GM12878 (cell line): ENCODE measurements at regions not wholly inside any gene's neighbourhood (a gene's known extent, or its start where the extent isn't known, plus 50 kb on each side); places are given as distances from the start of the nearest gene placed in this dataset.

Source experiments
- ATAC-seq: fragments of 200-7000 bp; cut with Tn5 transposase; 3 replicates; pipeline ENCODE4 v1.9.1; 2020; ENCODE audit warnings: mild to moderate bottlenecking, moderate library complexity
- BruUV-seq: library from RNA; stranded (reverse); fragments of 400-500 nt; replicated peaks from 2 replicates; lab custom pipeline; 2021; lab: Mats Ljungman, UMichigan
- CTCF ChIA-PET: fragments of 300-600 bp; sonication (Branson Sonifier 250); formaldehyde crosslinking; extraction: SDS; loops from one replicate; lab custom pipeline; 2021; ENCODE audit warnings: inconsistent platforms; lab: Yijun Ruan, JAX
- POLR2A ChIA-PET: fragments of 350-600 bp; formaldehyde crosslinking; extraction: SDS; loops from one replicate; lab custom pipeline; 2021; ENCODE audit warnings: inconsistent platforms; lab: Charles Lee
- RAD21 ChIA-PET: fragments of 300-600 bp; sonication (Branson Sonifier 250); formaldehyde crosslinking; loops from one replicate; lab custom pipeline; 2023; ENCODE audit warnings: antibody characterized with exemption; ENCODE audit not compliant: unreplicated experiment; lab: Charles Lee
- SMC1A ChIA-PET: fragments of 300-600 bp; sonication (Branson Sonifier 250); formaldehyde crosslinking; loops from one replicate; lab custom pipeline; 2023; ENCODE audit not compliant: unreplicated experiment, uncharacterized antibody; lab: Charles Lee
- DNase-seq: peaks from one replicate; pipeline ENCODE4 v3.0.0-alpha.2; 2011; ENCODE audit warnings: low read depth, low spot score
- FAIRE-seq: peaks from 3 replicates; lab custom pipeline; 2011; peaks lifted over from hg19 to GRCh38; lab: Jason Lieb, UNC
- H2AFZ ChIP-seq: 2 replicates; pipeline ENCODE4 v1.6.0; 2011; ENCODE audit warnings: low read depth, low read length, control low read depth; ENCODE audit not compliant: control insufficient read depth
- H3K27ac ChIP-seq: 2 replicates; pipeline ENCODE4 v1.5.1; 2011; ENCODE audit warnings: control low read depth; ENCODE audit not compliant: control insufficient read depth, insufficient read depth
- H3K27me3 ChIP-seq, 2 experiments: replicated peaks in 1 of 2; 2 replicates each; pipeline versions ENCODE4 v1.6.0 to v1.6.1; 2011; ENCODE audit warnings: low read length in 1 of 2; ENCODE audit not compliant: control insufficient read depth in 2 of 2, insufficient read depth in 2 of 2
- H3K36me3 ChIP-seq, 2 experiments: 2 replicates each; pipeline ENCODE4 v1.5.1; 2011; ENCODE audit warnings: low read length in 1 of 2; ENCODE audit not compliant: control insufficient read depth in 2 of 2, insufficient read depth in 2 of 2
- H3K4me1 ChIP-seq: 2 replicates; pipeline ENCODE4 v1.6.1; 2011; ENCODE audit warnings: mild to moderate bottlenecking, low read length, moderate library complexity, mixed read lengths; ENCODE audit not compliant: control insufficient read depth, insufficient read depth
- H3K4me2 ChIP-seq: 2 replicates; pipeline ENCODE4 v1.6.0; 2011; ENCODE audit warnings: control low read depth; ENCODE audit not compliant: control insufficient read depth, insufficient read depth
- H3K4me3 ChIP-seq: fragments of 200-600 bp; sonication (generic); 2 replicates; pipeline ENCODE4 v1.5.1; 2016
- H3K79me2 ChIP-seq: 2 replicates; pipeline ENCODE4 v1.6.0; 2011; ENCODE audit warnings: low read length; ENCODE audit not compliant: control insufficient read depth, insufficient read depth
- H3K9ac ChIP-seq: 2 replicates; pipeline ENCODE4 v1.8.0; 2011; ENCODE audit warnings: low read length, control low read depth, mixed read lengths; ENCODE audit not compliant: control insufficient read depth, insufficient read depth
- H3K9me3 ChIP-seq: replicated peaks from 3 replicates; pipeline ENCODE4 v1.5.1; 2011; ENCODE audit warnings: mild to moderate bottlenecking, low read length; ENCODE audit not compliant: control insufficient read depth, insufficient read depth
- H4K20me1 ChIP-seq: 2 replicates; pipeline ENCODE4 v1.6.0; 2011; ENCODE audit not compliant: control insufficient read depth, insufficient read depth
- BACH1 ChIP-seq: fragments of 450-650 bp; IDR thresholded peaks from 2 replicates; pipeline ENCODE4 v1.6.1; 2017; ENCODE audit warnings: mild to moderate bottlenecking, borderline replicate concordance
- BHLHE40 ChIP-seq, 2 experiments: fragments of 450-650 bp in 1 of 2; IDR thresholded peaks; 2 replicates each; pipeline ENCODE4 v1.6.1; 2011 to 2017; ENCODE audit warnings: low read depth in 2 of 2, borderline replicate concordance in 1 of 2, improper control_type of control experiment in 1 of 2, low read length in 1 of 2, mild to moderate bottlenecking in 1 of 2
- DPF2 ChIP-seq: fragments of 450-650 bp; IDR thresholded peaks from 2 replicates; pipeline ENCODE4 v1.6.1; 2017; ENCODE audit warnings: mild to moderate bottlenecking
- EGR1 ChIP-seq, 2 experiments: IDR thresholded peaks; 1 replicate in 1 of 2; 2 replicates in 1 of 2; pipeline ENCODE4 v1.6.1; 2011 to 2012; ENCODE audit warnings: low read depth in 2 of 2, low read length in 2 of 2, borderline replicate concordance in 1 of 2, mild to moderate bottlenecking in 1 of 2, moderate library complexity in 1 of 2
- FOS ChIP-seq: IDR thresholded peaks from 3 replicates; pipeline ENCODE4 v1.6.1; 2011; ENCODE audit warnings: borderline replicate concordance; ENCODE audit not compliant: insufficient read length; ENCODE audit errors: extremely low read depth
- IKZF1 ChIP-seq: fragments of 450-650 bp; conservative IDR thresholded peaks from 2 replicates; pipeline ENCODE4 v1.6.1; 2017; ENCODE audit warnings: antibody characterized with exemption, mild to moderate bottlenecking
- LARP7 ChIP-seq: fragments of 450-650 bp; IDR thresholded peaks from 2 replicates; pipeline ENCODE4 v1.6.1; 2017; ENCODE audit warnings: mild to moderate bottlenecking
- MAX ChIP-seq: IDR thresholded peaks from 2 replicates; pipeline ENCODE4 v1.6.1; 2012; ENCODE audit warnings: low read depth, low read length, improper control_type of control experiment
- MTA2 ChIP-seq: fragments of 450-650 bp; IDR thresholded peaks from 2 replicates; pipeline ENCODE4 v1.6.1; 2016; ENCODE audit warnings: low read depth, mild to moderate bottlenecking, moderate library complexity
- NR2C1 ChIP-seq: fragments of 450-650 bp; IDR thresholded peaks from 2 replicates; pipeline ENCODE4 v1.6.1; 2017; ENCODE audit warnings: antibody characterized with exemption, mild to moderate bottlenecking, moderate library complexity
- PAX5 ChIP-seq: IDR thresholded peaks from 2 replicates; pipeline ENCODE4 v1.6.1; 2011; ENCODE audit warnings: low read depth, low read length, borderline replicate concordance
- POLR2A ChIP-seq: IDR thresholded peaks from 2 replicates; pipeline ENCODE4 v1.6.1; 2011; ENCODE audit warnings: low read depth, mild to moderate bottlenecking, low read length
- PRDM15 ChIP-seq: fragments of 450-650 bp; formaldehyde crosslinking; IDR thresholded peaks from 2 replicates; pipeline ENCODE4 v1.4.0; 2020; ENCODE audit warnings: mild to moderate bottlenecking, moderate library complexity
- REST ChIP-seq: IDR thresholded peaks from 2 replicates; pipeline ENCODE4 v1.6.1; 2012; ENCODE audit warnings: mild to moderate bottlenecking, low read depth, low read length
- SMAD1 ChIP-seq: fragments of 450-650 bp; IDR thresholded peaks from 2 replicates; pipeline ENCODE4 v1.6.1; 2018; ENCODE audit warnings: mild to moderate bottlenecking, low read depth; ENCODE audit not compliant: partially characterized antibody
- TARDBP ChIP-seq: IDR thresholded peaks from 2 replicates; pipeline ENCODE4 v1.6.1; 2016; ENCODE audit warnings: borderline replicate concordance
- ZNF217 ChIP-seq: fragments of 450-650 bp; IDR thresholded peaks from 2 replicates; pipeline ENCODE4 v1.6.1; 2017; ENCODE audit warnings: antibody characterized with exemption, mild to moderate bottlenecking
- WGBS: methylation state at CpG from one replicate; pipeline ENCODE4 v1.1.6; 2016; ENCODE audit warnings: low lambda C conversion rate; ENCODE audit not compliant: insufficient replicate concordance, insufficient coverage; ENCODE audit errors: missing lambda C conversion rate; 5-methylcytosine and 5-hydroxymethylcytosine counted together
- in situ Hi-C: fragments of 300-500 bp; cut with MboI; formaldehyde crosslinking; loops from 9 replicates; pipeline ENCODE4 v1.14.3; 2018; ENCODE audit warnings: mixed read lengths
- intact Hi-C: fragments of 100-400 bp; cut with micrococcal nuclease; formaldehyde crosslinking; loops from one replicate; pipeline ENCODE4 v1.14.2; 2022; ENCODE audit not compliant: unreplicated experiment

GRCh38 chr18:9017167-9017904 is 85.2 kb upstream of the NDUFV2 start:
- FAIRE-seq, result no peak
- intact Hi-C loops (no loop called here), in situ Hi-C loops (no loop called here)
- Histone ChIP-seq H2AFZ (peak overlapping the region; percentile 84), H3K79me2 (no peaks in the 10 kb centered on the region), H3K36me3 (no peaks in the 10 kb centered on the region), H3K9me3 (no peaks in the 10 kb centered on the region), H4K20me1 (no peaks in the 10 kb centered on the region), H3K27me3 (no peaks in the 10 kb centered on the region), H3K4me2 (peak overlapping the region; percentile 48), H3K9ac (peak overlapping the region; percentile 53), H3K4me1 (peaks cover 15% of the 10 kb centered on the region), H3K4me3 (peak overlapping the region; percentile 56; the same call in 1 of the 2 replicates), H3K27ac (peak overlapping the region; percentile 64)
- peak; percentile 20 for DNase-seq
- RAD21 ChIA-PET, result no interaction called here
- CTCF ChIA-PET, result interaction anchor here (0.8 to 1.0 kb wide), 2 partner anchors 16 to 30 kb away, joined by 3 read pairs; no protein-coding TSS in a partner anchor
- POLR2A ChIA-PET, result no interaction called here
- SMC1A ChIA-PET, result interaction anchor here (1.0 to 1.3 kb wide), 3 partner anchors 18 to 52 kb away, joined by 3 to 4 read pairs (median 4); no protein-coding TSS in a partner anchor
- 2% methylated on average over 34 of the region's 34 CpGs for WGBS
- no TSS peak for BruUV-seq
- ATAC-seq, result peak; percentile 97
- TF ChIP-seq LARP7, result peak; percentile 52; the same call in 1 of the 2 replicates
- TF ChIP-seq BHLHE40 (IDR thresholded peaks at IDR 0.05; ENCODE audit: borderline replicate concordance in 1 of 2, low read depth in 2 of 2, low read length in 1 of 2), result peak; percentile 5 to 64; a peak in 1 of 4 replicates
- TF ChIP-seq PAX5, result 0 out of 2 replicates have a peak, but pooled peaks have one; percentile 30
- TF ChIP-seq REST, result no peak
- no peak for TF ChIP-seq PRDM15 (CRISPR knock-in tag)
- TF ChIP-seq NR2C1, result no peak
- TF ChIP-seq EGR1 (IDR thresholded peaks at IDR 0.05; ENCODE audit: borderline replicate concordance in 1 of 2, low read depth in 2 of 2, low read length in 2 of 2), result no peak
- TF ChIP-seq BACH1, result peak; percentile 98
- TF ChIP-seq MAX, result no peak
- no peak for TF ChIP-seq FOS
- no peak for TF ChIP-seq TARDBP
- 0 out of 2 replicates have a peak, but pooled peaks have one; percentile 37 for TF ChIP-seq DPF2
- peak; percentile 34; the same call in 1 of the 2 replicates for TF ChIP-seq POLR2A
- TF ChIP-seq IKZF1, result peak; percentile 47
- peak; percentile 33; the same call in 1 of the 2 replicates for TF ChIP-seq MTA2
- no peak for TF ChIP-seq ZNF217
- no peak for TF ChIP-seq SMAD1
